Endothelial cell of umbilical vein (primary cell): ENCODE measurements at regions not wholly inside any gene's neighbourhood (a gene's known extent, or its start where the extent isn't known, plus 50 kb on each side); places are given as distances from the start of the nearest gene placed in this dataset.

Experiments used
- BruUV-seq: library from RNA; stranded (reverse); fragments of 400-500 nt; replicated peaks from 2 replicates; lab custom pipeline; 2021; lab: Mats Ljungman, UMichigan
- CTCF ChIA-PET: fragments of 300-600, 350-600 bp; sonication (Branson Sonifier 250); formaldehyde crosslinking; loops from one replicate; lab custom pipeline; 2021; ENCODE audit warnings: antibody characterized with exemption, inconsistent platforms; lab: Charles Lee
- POLR2A ChIA-PET: fragments of 300-600, 350-600 bp; sonication (Branson Sonifier 250); formaldehyde crosslinking; loops from one replicate; lab custom pipeline; 2021; ENCODE audit warnings: antibody characterized with exemption, inconsistent platforms; lab: Charles Lee
- DNase-seq: peaks from one replicate; pipeline ENCODE4 v3.0.0-alpha.2; 2011; ENCODE audit warnings: low read depth, low spot score
- FAIRE-seq: peaks from 2 replicates; lab custom pipeline; 2011; peaks lifted over from hg19 to GRCh38; lab: Jason Lieb, UNC
- H2AFZ ChIP-seq: 2 replicates; pipeline ENCODE4 v1.6.0; 2012; ENCODE audit warnings: low read depth, low read length, control low read depth, inconsistent platforms
- H3K27ac ChIP-seq: 2 replicates; pipeline ENCODE4 v1.5.1; 2011; ENCODE audit warnings: low read depth, mild to moderate bottlenecking, control low read depth, low read length, moderate library complexity; ENCODE audit not compliant: insufficient read depth
- H3K27me3 ChIP-seq, 2 experiments: 2 replicates each; pipeline versions ENCODE4 v1.6.0 to v1.6.1; 2011; ENCODE audit warnings: low read length in 2 of 2, mixed read lengths in 1 of 2; ENCODE audit not compliant: control insufficient read depth in 2 of 2, insufficient read depth in 2 of 2
- H3K36me3 ChIP-seq, 2 experiments: 2 replicates in 1 of 2; 3 replicates in 1 of 2; pipeline ENCODE4 v1.5.1; 2011; ENCODE audit warnings: low read length in 2 of 2, mild to moderate bottlenecking in 1 of 2, moderate library complexity in 1 of 2; ENCODE audit not compliant: control insufficient read depth in 2 of 2, insufficient read depth in 2 of 2; ENCODE audit errors: extremely low read depth in 1 of 2
- H3K4me1 ChIP-seq: 3 replicates; pipeline ENCODE4 v1.5.1; 2011; ENCODE audit warnings: mild to moderate bottlenecking, low read length; ENCODE audit not compliant: control insufficient read depth, insufficient read depth; ENCODE audit errors: extremely low read depth
- H3K4me2 ChIP-seq: 2 replicates; pipeline ENCODE4 v1.6.1; 2011; ENCODE audit warnings: low read length, control low read depth, mixed read lengths; ENCODE audit not compliant: insufficient read depth
- H3K4me3 ChIP-seq, 3 experiments: fragments of 200-600 bp in 1 of 3; sonication (generic), shearing (Covaris generic) in 1 of 3; replicated peaks in 1 of 3; 2 replicates each; pipeline ENCODE4 v1.5.1; 2011 to 2016; ENCODE audit warnings: control low read depth in 3 of 3, low read length in 3 of 3, mild to moderate bottlenecking in 2 of 3, inconsistent platforms in 1 of 3, low read depth in 1 of 3, moderate library complexity in 1 of 3; ENCODE audit not compliant: insufficient read depth in 1 of 3
- H3K79me2 ChIP-seq: 2 replicates; pipeline ENCODE4 v1.6.0; 2012; ENCODE audit warnings: low read length, inconsistent platforms; ENCODE audit not compliant: control insufficient read depth, insufficient read depth
- H3K9ac ChIP-seq: replicated peaks from 2 replicates; pipeline ENCODE3; 2011; ENCODE audit warnings: low read length, control low read depth; ENCODE audit not compliant: insufficient read depth; ENCODE audit errors: extremely low read depth
- H3K9me1 ChIP-seq: replicated peaks from 3 replicates; pipeline ENCODE4 v1.6.0; 2011; ENCODE audit warnings: mild to moderate bottlenecking, low read length; ENCODE audit not compliant: control insufficient read depth, insufficient read depth; ENCODE audit errors: extremely low read depth
- H3K9me3 ChIP-seq: replicated peaks from 2 replicates; pipeline ENCODE4 v1.5.1; 2012; ENCODE audit warnings: low read length, inconsistent platforms; ENCODE audit not compliant: control insufficient read depth, insufficient read depth
- H4K20me1 ChIP-seq: replicated peaks from 2 replicates; pipeline ENCODE3; 2011; ENCODE audit warnings: mild to moderate bottlenecking, low read length; ENCODE audit not compliant: control insufficient read depth, insufficient read depth; ENCODE audit errors: extremely low read depth
- EZH2 ChIP-seq: IDR thresholded peaks from 2 replicates; pipeline ENCODE4 v1.6.1; 2012; ENCODE audit warnings: borderline replicate concordance, low read depth, mild to moderate bottlenecking, moderate library complexity, low read length, inconsistent platforms; ENCODE audit not compliant: severe bottlenecking
- FOS ChIP-seq: IDR thresholded peaks from 2 replicates; pipeline ENCODE4 v1.6.1; 2011; ENCODE audit warnings: mild to moderate bottlenecking, low read length, moderate library complexity, borderline replicate concordance; ENCODE audit not compliant: insufficient read depth
- GATA2 ChIP-seq: IDR thresholded peaks from 2 replicates; pipeline ENCODE4 v1.7.0; 2011; ENCODE audit warnings: low read depth, mild to moderate bottlenecking, moderate library complexity, mixed read lengths, low read length; ENCODE audit not compliant: insufficient read length, insufficient read depth
- JUN ChIP-seq: IDR thresholded peaks from 2 replicates; pipeline ENCODE4 v1.6.1; 2011; ENCODE audit warnings: borderline replicate concordance, low read depth; ENCODE audit not compliant: insufficient read length, insufficient read depth
- MAX ChIP-seq: IDR thresholded peaks from 2 replicates; pipeline ENCODE4 v1.6.1; 2011; ENCODE audit not compliant: insufficient read depth, insufficient read length
- POLR2A ChIP-seq: IDR thresholded peaks from 2 replicates; pipeline ENCODE4 v1.6.1; 2012; ENCODE audit warnings: low read depth, mild to moderate bottlenecking, control low read depth, low read length
- POLR2AphosphoS5 ChIP-seq: IDR thresholded peaks from 2 replicates; pipeline ENCODE4 v1.6.1; 2012; ENCODE audit warnings: low read depth, mild to moderate bottlenecking, control low read depth, low read length, moderate library complexity; ENCODE audit not compliant: insufficient read depth
- dilution Hi-C: fragments of 300-500 bp; cut with MboI; formaldehyde crosslinking; loops from one replicate; pipeline ENCODE4 v1.15.0; 2019; ENCODE audit warnings: low sequenced_read_pairs; ENCODE audit not compliant: extremely low pct_ligation_motif_present
- intact Hi-C: fragments of 100-400 bp; cut with micrococcal nuclease; formaldehyde crosslinking; loops from one replicate; pipeline ENCODE4 v1.10.0; 2022

GRCh38 chr13:79995334-79995733 is 345.6 kb downstream of the SPRY2 start:
- dilution Hi-C loops (no loop called here), intact Hi-C loops (no loop called here)
- H3K79me2 ChIP-seq = no peaks in the 10 kb centered on the region
- no peak overlapping the region for H3K27ac ChIP-seq
- H3K4me1 ChIP-seq = peaks cover 3% of the 10 kb centered on the region
- H3K4me2 ChIP-seq = no peak overlapping the region
- peak; percentile 44 for DNase-seq
- H3K9me3 ChIP-seq = no peaks in the 10 kb centered on the region
- CTCF ChIA-PET = interaction anchor here (1.1 kb wide), 1 partner anchor 316 kb away, joined by 3 read pairs; no protein-coding TSS in a partner anchor
- no peaks in the 10 kb centered on the region for H3K27me3 ChIP-seq
- H3K9ac ChIP-seq = no peak overlapping the region
- TF ChIP-seq POLR2AphosphoS5 = no peak
- no peak for TF ChIP-seq JUN
- TF ChIP-seq FOS = peak; percentile 82
- H3K9me1 ChIP-seq = no peaks in the 10 kb centered on the region
- POLR2A ChIA-PET = no interaction called here
- no peak overlapping the region for H2AFZ ChIP-seq
- H4K20me1 ChIP-seq = no peaks in the 10 kb centered on the region
- no peaks in the 10 kb centered on the region for H3K36me3 ChIP-seq
- H3K4me3 ChIP-seq = no peak overlapping the region
- no TSS peak for BruUV-seq
- peak; percentile 59 for FAIRE-seq

- no TSS peak for BruUV-seq
- dilution Hi-C loops = no loop called here
These were observed 348.8 kb downstream of the SPRY2 start for GRCh38 chr13:79992111-79992510.

More at GRCh38 chr13:79992111-79992510, 348.8 kb downstream of the SPRY2 start:
- no peaks in the 10 kb centered on the region for H4K20me1 ChIP-seq
- no peak overlapping the region for H3K9ac ChIP-seq
- CTCF ChIA-PET = interaction anchor here (1.2 kb wide), 1 partner anchor 16 kb away, joined by 3 read pairs; no protein-coding TSS in a partner anchor
- POLR2A ChIA-PET = no interaction called here
- H3K4me2 ChIP-seq = no peak overlapping the region
- no peaks in the 10 kb centered on the region for H3K9me1 ChIP-seq
- no peaks in the 10 kb centered on the region for H3K9me3 ChIP-seq
- DNase-seq (no peak), FAIRE-seq (no peak)
- peaks cover 5% of the 10 kb centered on the region for H3K4me1 ChIP-seq
- H3K4me3 ChIP-seq = no peak overlapping the region
- intact Hi-C loops = no loop called here
- no peak overlapping the region for H3K27ac ChIP-seq
- no peak overlapping the region for H2AFZ ChIP-seq
- no peaks in the 10 kb centered on the region for H3K27me3 ChIP-seq
- no peaks in the 10 kb centered on the region for H3K79me2 ChIP-seq
- H3K36me3 ChIP-seq = no peaks in the 10 kb centered on the region
- no peak for TF ChIP-seq JUN
- no peak for TF ChIP-seq EZH2
- no peak for TF ChIP-seq GATA2
- TF ChIP-seq MAX = no peak
- TF ChIP-seq POLR2A = no peak
